IMR-90 (cell line): ENCODE measurements at regions not wholly inside any gene's neighbourhood (a gene's known extent, or its start where the extent isn't known, plus 50 kb on each side); places are given as distances from the start of the nearest gene placed in this dataset.

Experiments
- ATAC-seq: fragments of 200-7000 bp; cut with Tn5 transposase; 2 replicates; pipeline ENCODE4 v1.9.1; 2020; ENCODE audit warnings: low read depth, mild to moderate bottlenecking, moderate library complexity
- BruUV-seq: library from RNA; stranded (reverse); fragments of 400-500 nt; replicated peaks from 2 replicates; lab custom pipeline; 2021; lab: Mats Ljungman, UMichigan
- CTCF ChIA-PET: fragments of 300-600 bp; formaldehyde crosslinking; extraction: SDS; loops from one replicate; lab custom pipeline; 2021; ENCODE audit warnings: antibody characterized with exemption; lab: Yijun Ruan, JAX
- POLR2A ChIA-PET: fragments of 300-600 bp; sonication (Branson Sonifier 250); formaldehyde crosslinking; loops from one replicate; lab custom pipeline; 2022; ENCODE audit warnings: antibody characterized with exemption; ENCODE audit not compliant: unreplicated experiment; lab: Charles Lee
- DNase-seq: peaks from one replicate; pipeline ENCODE4 v3.0.0; 2013
- H2AFZ ChIP-seq: replicated peaks from 2 replicates; pipeline ENCODE3; 2013; ENCODE audit warnings: low read length, mild to moderate bottlenecking; ENCODE audit not compliant: poor library complexity
- H2AK5ac ChIP-seq: 2 replicates; pipeline ENCODE4 v1.6.1; 2013; ENCODE audit warnings: low read depth, low read length, inconsistent platforms
- H2AK9ac ChIP-seq: replicated peaks from 2 replicates; pipeline ENCODE3; 2013; ENCODE audit warnings: mild to moderate bottlenecking, low read depth, low read length, moderate library complexity; ENCODE audit not compliant: poor library complexity
- H2BK120ac ChIP-seq: 2 replicates; pipeline ENCODE4 v1.6.1; 2013; ENCODE audit warnings: low read depth, low read length, inconsistent platforms
- H2BK15ac ChIP-seq: 3 replicates; pipeline ENCODE4 v1.6.1; 2013; ENCODE audit warnings: low read depth, low read length, inconsistent platforms
- H2BK20ac ChIP-seq: 2 replicates; pipeline ENCODE4 v1.6.1; 2013; ENCODE audit warnings: low read depth, mild to moderate bottlenecking, inconsistent platforms, low read length, moderate library complexity
- H2BK5ac ChIP-seq: 2 replicates; pipeline ENCODE4 v1.6.1; 2013; ENCODE audit warnings: mild to moderate bottlenecking, low read depth, low read length, inconsistent platforms; ENCODE audit not compliant: poor library complexity, severe bottlenecking
- H3K14ac ChIP-seq: replicated peaks from 2 replicates; pipeline ENCODE4 v1.6.1; 2013; ENCODE audit warnings: low read depth, low read length, inconsistent platforms
- H3K18ac ChIP-seq: 2 replicates; pipeline ENCODE4 v1.6.1; 2013; ENCODE audit warnings: low read depth, low read length, control low read depth
- H3K23ac ChIP-seq: 2 replicates; pipeline ENCODE4 v1.6.1; 2013; ENCODE audit warnings: low read depth, low read length, inconsistent platforms
- H3K27ac ChIP-seq: 2 replicates; pipeline ENCODE4 v1.5.1; 2013; ENCODE audit warnings: mild to moderate bottlenecking, control low read depth, low read length; ENCODE audit not compliant: insufficient read depth
- H3K27me3 ChIP-seq: 2 replicates; pipeline ENCODE4 v1.6.1; 2013; ENCODE audit warnings: low read length; ENCODE audit not compliant: control insufficient read depth, insufficient read depth
- H3K36me3 ChIP-seq: 2 replicates; pipeline ENCODE4 v1.6.1; 2013; ENCODE audit warnings: low read length, mixed read lengths; ENCODE audit not compliant: control insufficient read depth, insufficient read depth
- H3K4ac ChIP-seq: 2 replicates; pipeline ENCODE4 v1.6.1; 2013; ENCODE audit warnings: low read depth, low read length, inconsistent platforms
- H3K4me1 ChIP-seq: 2 replicates; pipeline ENCODE4 v1.6.1; 2013; ENCODE audit warnings: low read length, mixed read lengths; ENCODE audit not compliant: control insufficient read depth, insufficient read depth
- H3K4me2 ChIP-seq: 2 replicates; pipeline ENCODE4 v1.6.1; 2013; ENCODE audit warnings: low read depth, mild to moderate bottlenecking, control low read depth, low read length, moderate library complexity
- H3K4me3 ChIP-seq: 2 replicates; pipeline ENCODE4 v1.5.1; 2013; ENCODE audit warnings: low read depth, mild to moderate bottlenecking, control low read depth, low read length, moderate library complexity; ENCODE audit not compliant: insufficient read depth
- H3K56ac ChIP-seq: 2 replicates; pipeline ENCODE4 v1.6.1; 2013; ENCODE audit warnings: low read length, inconsistent platforms; ENCODE audit not compliant: insufficient read depth; ENCODE audit errors: extremely low read depth
- H3K79me1 ChIP-seq, 2 experiments: 2 replicates each; pipeline ENCODE4 v1.6.1; 2013; ENCODE audit warnings: low read length in 2 of 2, inconsistent platforms in 1 of 2, low read depth in 1 of 2
- H3K9ac ChIP-seq: 2 replicates; pipeline ENCODE4 v1.6.1; 2013; ENCODE audit warnings: low read depth, low read length, control low read depth
- H3K9me1 ChIP-seq: 2 replicates; pipeline ENCODE4 v1.6.1; 2013; ENCODE audit warnings: low read length, inconsistent platforms; ENCODE audit not compliant: insufficient read depth
- H3K9me3 ChIP-seq: 2 replicates; pipeline ENCODE4 v1.6.1; 2013; ENCODE audit warnings: low read length; ENCODE audit not compliant: control insufficient read depth, insufficient read depth
- H4K20me1 ChIP-seq: 2 replicates; pipeline ENCODE4 v1.6.1; 2013; ENCODE audit warnings: low read length, inconsistent platforms; ENCODE audit not compliant: insufficient read depth
- H4K5ac ChIP-seq: 2 replicates; pipeline ENCODE4 v1.6.1; 2013; ENCODE audit warnings: mild to moderate bottlenecking, low read depth, low read length, control low read depth
- H4K8ac ChIP-seq, 2 experiments: 2 replicates each; pipeline ENCODE4 v1.6.1; 2013; ENCODE audit warnings: low read depth in 2 of 2, low read length in 2 of 2, control low read depth in 1 of 2, inconsistent platforms in 1 of 2
- H4K91ac ChIP-seq: 2 replicates; pipeline ENCODE4 v1.6.1; 2013; ENCODE audit warnings: low read depth, low read length, inconsistent platforms; ENCODE audit not compliant: insufficient read depth
- CEBPB ChIP-seq: IDR thresholded peaks from 2 replicates; pipeline ENCODE4 v1.6.1; 2012; ENCODE audit warnings: low read depth, low read length, improper control_type of control experiment
- CTCF ChIP-seq: conservative IDR thresholded peaks from 2 replicates; pipeline ENCODE4 v1.5.1; 2012; ENCODE audit warnings: mild to moderate bottlenecking, low read depth, low read length, improper control_type of control experiment
- MAFK ChIP-seq: IDR thresholded peaks from 2 replicates; pipeline ENCODE4 v1.6.1; 2012; ENCODE audit warnings: low read depth, low read length, improper control_type of control experiment
- MAZ ChIP-seq: IDR thresholded peaks from 2 replicates; pipeline ENCODE4 v1.6.1; 2012; ENCODE audit warnings: low read depth, mild to moderate bottlenecking, low read length, improper control_type of control experiment, moderate library complexity, borderline replicate concordance
- MXI1 ChIP-seq: IDR thresholded peaks from 2 replicates; pipeline ENCODE4 v1.6.1; 2012; ENCODE audit warnings: low read depth, mild to moderate bottlenecking, low read length, moderate library complexity, borderline replicate concordance
- RAD21 ChIP-seq: IDR thresholded peaks from 2 replicates; pipeline ENCODE4 v1.6.1; 2012; ENCODE audit warnings: low read length, improper control_type of control experiment
- RFX5 ChIP-seq: IDR thresholded peaks from 2 replicates; pipeline ENCODE4 v1.8.0; 2012; ENCODE audit warnings: low read depth, mild to moderate bottlenecking, low read length, moderate library complexity
- SMC3 ChIP-seq: fragments of 150-350 bp; IDR thresholded peaks from 2 replicates; pipeline ENCODE4 v1.6.1; 2016; ENCODE audit warnings: low read depth, mild to moderate bottlenecking, antibody characterized with exemption, low read length, moderate library complexity
- USF2 ChIP-seq: fragments of 150-350 bp; IDR thresholded peaks from 2 replicates; pipeline ENCODE4 v1.6.1; 2017; ENCODE audit warnings: mild to moderate bottlenecking, antibody characterized with exemption, low read length, low read depth
- WGBS, 2 experiments: methylation state at CpG; one replicate each; pipeline versions ENCODE4 v1.1.5 to v1.1.7; 2013; ENCODE audit warnings: missing lambda C conversion rate in 2 of 2; ENCODE audit not compliant: insufficient read length in 1 of 2; ENCODE audit errors: extremely low coverage in 2 of 2; 5-methylcytosine and 5-hydroxymethylcytosine counted together
- dilution Hi-C: fragments of 300-500 bp; cut with HindIII; formaldehyde crosslinking; loops from one replicate; pipeline ENCODE4 v1.14.3; 2018; ENCODE audit warnings: low sequenced_read_pairs; ENCODE audit not compliant: unreplicated experiment
- in situ Hi-C: fragments of 300-500 bp; cut with MboI; formaldehyde crosslinking; loops from 3 replicates; pipeline ENCODE4 v1.14.3; 2019; ENCODE audit warnings: low sequenced_read_pairs, inconsistent platforms, mixed read lengths
- intact Hi-C: fragments of 100-400 bp; cut with micrococcal nuclease; formaldehyde crosslinking; loops from 2 replicates; pipeline ENCODE4 v1.10.0; 2022

GRCh38 chr7:149707448-149707886 lies 65.9 kb downstream of the ZNF467 start:
- peaks cover 3% of the 10 kb centered on the region for H3K9me3 ChIP-seq
- no peak overlapping the region for H3K9ac ChIP-seq
- H2AK5ac ChIP-seq: no peak overlapping the region
- 0% methylated on average over 1 of the region's 1 CpG; no CpG with 5 or more reads in 1 of the 2 experiments for WGBS, 2 experiments
- H2BK15ac ChIP-seq: no peak overlapping the region
- no peak overlapping the region for H2BK20ac ChIP-seq
- DNase-seq (no peak), ATAC-seq (peak; percentile 73)
- intact Hi-C loops (no loop called here), in situ Hi-C loops (no loop called here), dilution Hi-C loops (no loop called here)
- ChIA-PET CTCF (no interaction called here), POLR2A (no interaction called here)
- H3K4me1 ChIP-seq: no peaks in the 10 kb centered on the region
- no peak overlapping the region for H3K23ac ChIP-seq
- H2AK9ac ChIP-seq: no peak overlapping the region
- no TSS peak for BruUV-seq
- H3K56ac ChIP-seq: no peak overlapping the region
- no peak overlapping the region for H3K18ac ChIP-seq
- no peak overlapping the region for H2BK5ac ChIP-seq
- no peak overlapping the region for H3K4me3 ChIP-seq
- no peak overlapping the region for H2BK120ac ChIP-seq
- TF ChIP-seq USF2 (no peak), SMC3 (no peak), MAZ (no peak), MXI1 (no peak), CEBPB (no peak), MAFK (no peak), RAD21 (no peak), CTCF (no peak), RFX5 (no peak)
- no peak overlapping the region for H3K4ac ChIP-seq
- H3K79me1 ChIP-seq: no peaks in the 10 kb centered on the region
- H4K5ac ChIP-seq: no peak overlapping the region
- no peak overlapping the region for H3K14ac ChIP-seq
- no peaks in the 10 kb centered on the region for H3K36me3 ChIP-seq
- H2AFZ ChIP-seq: no peak overlapping the region
- no peaks in the 10 kb centered on the region; the same call in 1 of the 2 replicates for H3K27me3 ChIP-seq
- no peaks in the 10 kb centered on the region for H3K9me1 ChIP-seq
- H3K4me2 ChIP-seq: no peak overlapping the region; the same call in 1 of the 2 replicates
- no peaks in the 10 kb centered on the region for H4K20me1 ChIP-seq
- H3K27ac ChIP-seq: no peak overlapping the region
- H4K91ac ChIP-seq: no peak overlapping the region
- H4K8ac ChIP-seq: no peak overlapping the region
